ENCODE measurements at regions not wholly inside any gene's neighbourhood (a gene's known extent, or its start where the extent isn't known, plus 50 kb on each side); places are given as distances from the start of the nearest gene placed in this dataset.

DNA sequence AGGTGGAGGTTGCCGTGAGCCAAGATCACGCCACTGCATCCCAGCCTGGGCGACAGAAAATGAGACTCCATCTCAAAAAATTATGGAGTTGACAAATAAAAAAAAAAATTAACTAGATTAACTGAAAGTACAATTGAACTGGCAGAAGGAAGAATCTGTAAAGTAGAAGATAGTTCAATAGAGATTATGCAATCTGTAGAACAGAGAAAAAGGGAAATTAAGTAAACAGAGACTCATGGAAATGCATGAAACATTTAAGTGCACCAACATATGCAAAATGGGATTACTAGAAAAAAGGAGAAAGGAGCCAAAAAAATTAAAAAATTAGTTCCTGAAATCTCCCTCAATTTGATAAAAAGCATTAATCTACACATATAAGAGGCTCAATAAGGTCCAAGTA, 188.8 kb upstream of the KHDRBS2 start:
- dilution Hi-C loops (cut with MboI; ENCODE audit: extremely low pct_ligation_motif_present, low sequenced_read_pairs) (no loop called here), intact Hi-C loops (cut with micrococcal nuclease) (no loop called here)
- Histone ChIP-seq H3K79me2 (ENCODE audit: control insufficient read depth, insufficient read depth, low read length) (no peaks in the 10 kb centered on the region), H3K27me3 (ENCODE audit: control insufficient read depth in 2 of 2, insufficient read depth in 2 of 2, low read length in 2 of 2) (no peaks in the 10 kb centered on the region), H3K4me1 (ENCODE audit: control insufficient read depth, extremely low read depth, insufficient read depth, low read length) (no peaks in the 10 kb centered on the region), H4K20me1 (replicated peaks; ENCODE audit: control insufficient read depth, extremely low read depth, insufficient read depth, low read length) (no peaks in the 10 kb centered on the region), H3K4me2 (ENCODE audit: insufficient read depth, low read length) (no peak overlapping the region), H3K36me3 (ENCODE audit: control insufficient read depth in 2 of 2, extremely low read depth in 1 of 2, insufficient read depth in 2 of 2, low read length in 2 of 2) (no peaks in the 10 kb centered on the region), H3K4me3 (replicated peaks in 1 of 3; ENCODE audit: insufficient read depth in 1 of 3, low read depth in 1 of 3, low read length in 3 of 3) (no peak overlapping the region), H2AFZ (ENCODE audit: low read depth, low read length) (no peak overlapping the region), H3K27ac (ENCODE audit: insufficient read depth, low read depth, low read length) (no peak overlapping the region), H3K9me3 (replicated peaks; ENCODE audit: control insufficient read depth, insufficient read depth, low read length) (peaks cover 1% of the 10 kb centered on the region), H3K9me1 (replicated peaks; ENCODE audit: control insufficient read depth, extremely low read depth, insufficient read depth, low read length) (no peaks in the 10 kb centered on the region), H3K9ac (replicated peaks; ENCODE audit: extremely low read depth, insufficient read depth, low read length) (no peak overlapping the region)
- no peak for FAIRE-seq
- ChIA-PET POLR2A (no interaction called here), CTCF (no interaction called here)
- TF ChIP-seq FOS (IDR thresholded peaks at IDR 0.05; ENCODE audit: borderline replicate concordance, insufficient read depth, low read length): no peak
- TF ChIP-seq POLR2A (IDR thresholded peaks at IDR 0.05; ENCODE audit: low read depth, low read length): no peak
- TF ChIP-seq, protein P1, sequence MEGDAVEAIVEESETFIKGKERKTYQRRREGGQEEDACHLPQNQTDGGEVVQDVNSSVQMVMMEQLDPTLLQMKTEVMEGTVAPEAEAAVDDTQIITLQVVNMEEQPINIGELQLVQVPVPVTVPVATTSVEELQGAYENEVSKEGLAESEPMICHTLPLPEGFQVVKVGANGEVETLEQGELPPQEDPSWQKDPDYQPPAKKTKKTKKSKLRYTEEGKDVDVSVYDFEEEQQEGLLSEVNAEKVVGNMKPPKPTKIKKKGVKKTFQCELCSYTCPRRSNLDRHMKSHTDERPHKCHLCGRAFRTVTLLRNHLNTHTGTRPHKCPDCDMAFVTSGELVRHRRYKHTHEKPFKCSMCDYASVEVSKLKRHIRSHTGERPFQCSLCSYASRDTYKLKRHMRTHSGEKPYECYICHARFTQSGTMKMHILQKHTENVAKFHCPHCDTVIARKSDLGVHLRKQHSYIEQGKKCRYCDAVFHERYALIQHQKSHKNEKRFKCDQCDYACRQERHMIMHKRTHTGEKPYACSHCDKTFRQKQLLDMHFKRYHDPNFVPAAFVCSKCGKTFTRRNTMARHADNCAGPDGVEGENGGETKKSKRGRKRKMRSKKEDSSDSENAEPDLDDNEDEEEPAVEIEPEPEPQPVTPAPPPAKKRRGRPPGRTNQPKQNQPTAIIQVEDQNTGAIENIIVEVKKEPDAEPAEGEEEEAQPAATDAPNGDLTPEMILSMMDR (IDR thresholded peaks at IDR 0.05; ENCODE audit: extremely low read depth in 1 of 2, insufficient read depth in 1 of 2, low read depth in 1 of 2, low read length in 2 of 2): no peak
- TF ChIP-seq, protein P2, sequence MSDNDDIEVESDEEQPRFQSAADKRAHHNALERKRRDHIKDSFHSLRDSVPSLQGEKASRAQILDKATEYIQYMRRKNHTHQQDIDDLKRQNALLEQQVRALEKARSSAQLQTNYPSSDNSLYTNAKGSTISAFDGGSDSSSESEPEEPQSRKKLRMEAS (IDR thresholded peaks at IDR 0.05; ENCODE audit: insufficient read depth, insufficient read length): no peak
- no peak for TF ChIP-seq EZH2 (IDR thresholded peaks at IDR 0.05; ENCODE audit: borderline replicate concordance, low read depth, low read length, severe bottlenecking)
- no peak for TF ChIP-seq JUN (IDR thresholded peaks at IDR 0.05; ENCODE audit: borderline replicate concordance, insufficient read depth, insufficient read length, low read depth)
- TF ChIP-seq GATA2 (IDR thresholded peaks at IDR 0.05; ENCODE audit: insufficient read depth, insufficient read length, low read depth, low read length): no peak
- TF ChIP-seq POLR2AphosphoS5 (IDR thresholded peaks at IDR 0.05; ENCODE audit: insufficient read depth, low read depth, low read length): no peak
- no peak for DNase-seq (ENCODE audit: low read depth, low spot score)
- no TSS peak for BruUV-seq (replicated peaks)
